IMR-90 (cell line): ENCODE measurements at regions not wholly inside any gene's neighbourhood (a gene's known extent, or its start where the extent isn't known, plus 50 kb on each side); places are given as distances from the start of the nearest gene placed in this dataset.
"Not testable (repeated sequence)": the region's sequence is repeated elsewhere in the genome, so short reads cannot be mapped to it uniquely, and the experiment has no call there.

Source experiments
- ATAC-seq: fragments of 200-7000 bp; cut with Tn5 transposase; 2 replicates; pipeline ENCODE4 v1.9.1; 2020; ENCODE audit warnings: low read depth, mild to moderate bottlenecking, moderate library complexity
- BruUV-seq: library from RNA; stranded (reverse); fragments of 400-500 nt; replicated peaks from 2 replicates; lab custom pipeline; 2021; lab: Mats Ljungman, UMichigan
- CTCF ChIA-PET: fragments of 300-600 bp; formaldehyde crosslinking; extraction: SDS; loops from one replicate; lab custom pipeline; 2021; ENCODE audit warnings: antibody characterized with exemption; lab: Yijun Ruan, JAX
- POLR2A ChIA-PET: fragments of 300-600 bp; sonication (Branson Sonifier 250); formaldehyde crosslinking; loops from one replicate; lab custom pipeline; 2022; ENCODE audit warnings: antibody characterized with exemption; ENCODE audit not compliant: unreplicated experiment; lab: Charles Lee
- DNase-seq: peaks from one replicate; pipeline ENCODE4 v3.0.0; 2013
- H2AFZ ChIP-seq: replicated peaks from 2 replicates; pipeline ENCODE3; 2013; ENCODE audit warnings: low read length, mild to moderate bottlenecking; ENCODE audit not compliant: poor library complexity
- H2AK5ac ChIP-seq: 2 replicates; pipeline ENCODE4 v1.6.1; 2013; ENCODE audit warnings: low read depth, low read length, inconsistent platforms
- H2AK9ac ChIP-seq: replicated peaks from 2 replicates; pipeline ENCODE3; 2013; ENCODE audit warnings: mild to moderate bottlenecking, low read depth, low read length, moderate library complexity; ENCODE audit not compliant: poor library complexity
- H2BK120ac ChIP-seq: 2 replicates; pipeline ENCODE4 v1.6.1; 2013; ENCODE audit warnings: low read depth, low read length, inconsistent platforms
- H2BK15ac ChIP-seq: 3 replicates; pipeline ENCODE4 v1.6.1; 2013; ENCODE audit warnings: low read depth, low read length, inconsistent platforms
- H2BK20ac ChIP-seq: 2 replicates; pipeline ENCODE4 v1.6.1; 2013; ENCODE audit warnings: low read depth, mild to moderate bottlenecking, inconsistent platforms, low read length, moderate library complexity
- H2BK5ac ChIP-seq: 2 replicates; pipeline ENCODE4 v1.6.1; 2013; ENCODE audit warnings: mild to moderate bottlenecking, low read depth, low read length, inconsistent platforms; ENCODE audit not compliant: poor library complexity, severe bottlenecking
- H3K14ac ChIP-seq: replicated peaks from 2 replicates; pipeline ENCODE4 v1.6.1; 2013; ENCODE audit warnings: low read depth, low read length, inconsistent platforms
- H3K18ac ChIP-seq: 2 replicates; pipeline ENCODE4 v1.6.1; 2013; ENCODE audit warnings: low read depth, low read length, control low read depth
- H3K23ac ChIP-seq: 2 replicates; pipeline ENCODE4 v1.6.1; 2013; ENCODE audit warnings: low read depth, low read length, inconsistent platforms
- H3K27ac ChIP-seq: 2 replicates; pipeline ENCODE4 v1.5.1; 2013; ENCODE audit warnings: mild to moderate bottlenecking, control low read depth, low read length; ENCODE audit not compliant: insufficient read depth
- H3K27me3 ChIP-seq: 2 replicates; pipeline ENCODE4 v1.6.1; 2013; ENCODE audit warnings: low read length; ENCODE audit not compliant: control insufficient read depth, insufficient read depth
- H3K36me3 ChIP-seq: 2 replicates; pipeline ENCODE4 v1.6.1; 2013; ENCODE audit warnings: low read length, mixed read lengths; ENCODE audit not compliant: control insufficient read depth, insufficient read depth
- H3K4ac ChIP-seq: 2 replicates; pipeline ENCODE4 v1.6.1; 2013; ENCODE audit warnings: low read depth, low read length, inconsistent platforms
- H3K4me1 ChIP-seq: 2 replicates; pipeline ENCODE4 v1.6.1; 2013; ENCODE audit warnings: low read length, mixed read lengths; ENCODE audit not compliant: control insufficient read depth, insufficient read depth
- H3K4me2 ChIP-seq: 2 replicates; pipeline ENCODE4 v1.6.1; 2013; ENCODE audit warnings: low read depth, mild to moderate bottlenecking, control low read depth, low read length, moderate library complexity
- H3K4me3 ChIP-seq: 2 replicates; pipeline ENCODE4 v1.5.1; 2013; ENCODE audit warnings: low read depth, mild to moderate bottlenecking, control low read depth, low read length, moderate library complexity; ENCODE audit not compliant: insufficient read depth
- H3K56ac ChIP-seq: 2 replicates; pipeline ENCODE4 v1.6.1; 2013; ENCODE audit warnings: low read length, inconsistent platforms; ENCODE audit not compliant: insufficient read depth; ENCODE audit errors: extremely low read depth
- H3K79me1 ChIP-seq, 2 experiments: 2 replicates each; pipeline ENCODE4 v1.6.1; 2013; ENCODE audit warnings: low read length in 2 of 2, inconsistent platforms in 1 of 2, low read depth in 1 of 2
- H3K9ac ChIP-seq: 2 replicates; pipeline ENCODE4 v1.6.1; 2013; ENCODE audit warnings: low read depth, low read length, control low read depth
- H3K9me1 ChIP-seq: 2 replicates; pipeline ENCODE4 v1.6.1; 2013; ENCODE audit warnings: low read length, inconsistent platforms; ENCODE audit not compliant: insufficient read depth
- H3K9me3 ChIP-seq: 2 replicates; pipeline ENCODE4 v1.6.1; 2013; ENCODE audit warnings: low read length; ENCODE audit not compliant: control insufficient read depth, insufficient read depth
- H4K20me1 ChIP-seq: 2 replicates; pipeline ENCODE4 v1.6.1; 2013; ENCODE audit warnings: low read length, inconsistent platforms; ENCODE audit not compliant: insufficient read depth
- H4K5ac ChIP-seq: 2 replicates; pipeline ENCODE4 v1.6.1; 2013; ENCODE audit warnings: mild to moderate bottlenecking, low read depth, low read length, control low read depth
- H4K8ac ChIP-seq, 2 experiments: 2 replicates each; pipeline ENCODE4 v1.6.1; 2013; ENCODE audit warnings: low read depth in 2 of 2, low read length in 2 of 2, control low read depth in 1 of 2, inconsistent platforms in 1 of 2
- H4K91ac ChIP-seq: 2 replicates; pipeline ENCODE4 v1.6.1; 2013; ENCODE audit warnings: low read depth, low read length, inconsistent platforms; ENCODE audit not compliant: insufficient read depth
- CHD1 ChIP-seq: IDR thresholded peaks from 2 replicates; pipeline ENCODE4 v1.6.1; 2012; ENCODE audit warnings: low read depth, low read length, improper control_type of control experiment
- FOS ChIP-seq: fragments of 150-350 bp; IDR thresholded peaks from 2 replicates; pipeline ENCODE4 v1.6.1; 2016; ENCODE audit warnings: low read depth, low read length
- NFE2L2 ChIP-seq: fragments of 150-350 bp; IDR thresholded peaks from 2 replicates; pipeline ENCODE4 v1.6.1; 2016; ENCODE audit warnings: low read depth, mild to moderate bottlenecking, low read length
- RAD21 ChIP-seq: IDR thresholded peaks from 2 replicates; pipeline ENCODE4 v1.6.1; 2012; ENCODE audit warnings: low read length, improper control_type of control experiment
- WGBS, 2 experiments: methylation state at CpG; one replicate each; pipeline versions ENCODE4 v1.1.5 to v1.1.7; 2013; ENCODE audit warnings: missing lambda C conversion rate in 2 of 2; ENCODE audit not compliant: insufficient read length in 1 of 2; ENCODE audit errors: extremely low coverage in 2 of 2; 5-methylcytosine and 5-hydroxymethylcytosine counted together
- dilution Hi-C: fragments of 300-500 bp; cut with HindIII; formaldehyde crosslinking; loops from one replicate; pipeline ENCODE4 v1.14.3; 2018; ENCODE audit warnings: low sequenced_read_pairs; ENCODE audit not compliant: unreplicated experiment
- in situ Hi-C: fragments of 300-500 bp; cut with MboI; formaldehyde crosslinking; loops from 3 replicates; pipeline ENCODE4 v1.14.3; 2019; ENCODE audit warnings: low sequenced_read_pairs, inconsistent platforms, mixed read lengths
- intact Hi-C: fragments of 100-400 bp; cut with micrococcal nuclease; formaldehyde crosslinking; loops from 2 replicates; pipeline ENCODE4 v1.10.0; 2022

- H3K9me1 ChIP-seq: no peaks in the 10 kb centered on the region
- H3K36me3 ChIP-seq: no peaks in the 10 kb centered on the region
- ATAC-seq (no peak), DNase-seq (no peak)
- H2AK5ac ChIP-seq: no peak overlapping the region
- peaks cover 4% of the 10 kb centered on the region; the same call in 1 of the 2 replicates for H3K9me3 ChIP-seq
- dilution Hi-C loops (no loop called here), in situ Hi-C loops (no loop called here), intact Hi-C loops (no loop called here)
- H3K4me1 ChIP-seq: no peaks in the 10 kb centered on the region
- no peak overlapping the region for H2BK20ac ChIP-seq
- TF ChIP-seq FOS (no peak), CHD1 (no peak), NFE2L2 (no peak), RAD21 (no peak)
- H2BK15ac ChIP-seq: no peak overlapping the region
- H3K56ac ChIP-seq: no peak overlapping the region
- H4K20me1 ChIP-seq: no peaks in the 10 kb centered on the region
- H3K14ac ChIP-seq: no peak overlapping the region
- H3K9ac ChIP-seq: no peak overlapping the region
- H2AK9ac ChIP-seq: no peak overlapping the region
- H3K79me1 ChIP-seq: no peaks in the 10 kb centered on the region
- no peak overlapping the region for H2BK5ac ChIP-seq
- H3K4ac ChIP-seq: no peak overlapping the region
- no peak overlapping the region for H3K4me3 ChIP-seq
- ChIA-PET POLR2A (no interaction called here), CTCF (no interaction called here)
- no peaks in the 10 kb centered on the region for H3K27me3 ChIP-seq
- no peak overlapping the region for H4K8ac ChIP-seq
- no peak overlapping the region for H2AFZ ChIP-seq
- H4K91ac ChIP-seq: no peak overlapping the region
- H3K4me2 ChIP-seq: no peak overlapping the region
- no peak overlapping the region for H3K27ac ChIP-seq
- no peak overlapping the region for H3K18ac ChIP-seq
- no peak overlapping the region for H4K5ac ChIP-seq
- BruUV-seq: no TSS peak
- 67% methylated on average over 1 of the region's 5 CpGs; no CpG with 5 or more reads in 1 of the 2 experiments for WGBS, 2 experiments
- no peak overlapping the region for H3K23ac ChIP-seq
- H2BK120ac ChIP-seq: no peak overlapping the region
Observed at GRCh38 chr15:49731187-49732099, 110.6 kb downstream of the DTWD1 start.

GRCh38 chr15:49732109-49732508 lies 111.3 kb downstream of the DTWD1 start:
- H3K9me1 ChIP-seq, H3K23ac ChIP-seq, H4K20me1 ChIP-seq, BruUV-seq, POLR2A ChIA-PET, H3K9me3 ChIP-seq, H2BK15ac ChIP-seq, H4K91ac ChIP-seq, H3K4me1 ChIP-seq, H2BK20ac ChIP-seq, H3K18ac ChIP-seq, H3K79me1 ChIP-seq, H3K56ac ChIP-seq, H3K4me2 ChIP-seq, H3K14ac ChIP-seq, H3K27me3 ChIP-seq, H2AFZ ChIP-seq, H2AK5ac ChIP-seq, CTCF ChIA-PET, H2AK9ac ChIP-seq, H3K9ac ChIP-seq, H4K5ac ChIP-seq, DNase-seq, H3K4me3 ChIP-seq, H4K8ac ChIP-seq, intact Hi-C loops, ATAC-seq, dilution Hi-C loops, H3K36me3 ChIP-seq, H2BK5ac ChIP-seq, H3K27ac ChIP-seq, H2BK120ac ChIP-seq, in situ Hi-C loops, H3K4ac ChIP-seq: not testable (repeated sequence)
- no CpG with 5 or more reads among the region's 10 CpGs for WGBS, 2 experiments
